Neural progenitor cell (in vitro differentiated cells): ENCODE measurements at regions not wholly inside any gene's neighbourhood (a gene's known extent, or its start where the extent isn't known, plus 50 kb on each side); places are given as distances from the start of the nearest gene placed in this dataset.

Experiments
- EZH2 ChIP-seq: fragments of 200-600 bp; sonication (generic); IDR thresholded peaks from 2 replicates; pipeline ENCODE4 v1.6.1; 2017; ENCODE audit warnings: antibody characterized with exemption, mild to moderate bottlenecking, moderate library complexity
- EZH2phosphoT487 ChIP-seq: fragments of 200-600 bp; sonication (generic); IDR thresholded peaks from 2 replicates; pipeline ENCODE4 v1.6.1; 2017; ENCODE audit warnings: antibody characterized with exemption
- TF ChIP-seq, protein P1 (sequence below): fragments of 200-600 bp; sonication (generic); IDR thresholded peaks from 2 replicates; pipeline ENCODE4 v1.5.1; 2017; ENCODE audit warnings: antibody characterized with exemption, mild to moderate bottlenecking

DNA sequence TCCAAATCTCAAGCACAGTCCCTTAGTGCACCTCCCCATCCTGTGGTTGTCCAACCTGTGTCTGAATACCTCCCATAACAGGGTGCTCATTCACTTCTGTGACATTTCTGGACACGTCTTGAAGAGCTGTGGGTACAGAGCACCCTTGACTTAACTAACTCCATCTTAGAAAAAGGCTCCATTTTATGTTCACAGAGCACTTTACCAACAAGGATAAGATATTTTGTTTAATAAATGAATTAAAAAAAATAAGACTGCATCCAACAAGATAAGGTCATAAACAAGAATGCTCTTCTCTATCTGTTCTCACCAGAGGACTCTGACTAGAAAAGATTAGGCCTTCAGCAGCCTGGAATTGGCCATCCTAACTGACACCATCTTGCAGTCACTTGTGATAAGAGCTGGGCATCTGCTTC, 335.2 kb upstream of the ZNF32 start:
- TF ChIP-seq, protein P1, sequence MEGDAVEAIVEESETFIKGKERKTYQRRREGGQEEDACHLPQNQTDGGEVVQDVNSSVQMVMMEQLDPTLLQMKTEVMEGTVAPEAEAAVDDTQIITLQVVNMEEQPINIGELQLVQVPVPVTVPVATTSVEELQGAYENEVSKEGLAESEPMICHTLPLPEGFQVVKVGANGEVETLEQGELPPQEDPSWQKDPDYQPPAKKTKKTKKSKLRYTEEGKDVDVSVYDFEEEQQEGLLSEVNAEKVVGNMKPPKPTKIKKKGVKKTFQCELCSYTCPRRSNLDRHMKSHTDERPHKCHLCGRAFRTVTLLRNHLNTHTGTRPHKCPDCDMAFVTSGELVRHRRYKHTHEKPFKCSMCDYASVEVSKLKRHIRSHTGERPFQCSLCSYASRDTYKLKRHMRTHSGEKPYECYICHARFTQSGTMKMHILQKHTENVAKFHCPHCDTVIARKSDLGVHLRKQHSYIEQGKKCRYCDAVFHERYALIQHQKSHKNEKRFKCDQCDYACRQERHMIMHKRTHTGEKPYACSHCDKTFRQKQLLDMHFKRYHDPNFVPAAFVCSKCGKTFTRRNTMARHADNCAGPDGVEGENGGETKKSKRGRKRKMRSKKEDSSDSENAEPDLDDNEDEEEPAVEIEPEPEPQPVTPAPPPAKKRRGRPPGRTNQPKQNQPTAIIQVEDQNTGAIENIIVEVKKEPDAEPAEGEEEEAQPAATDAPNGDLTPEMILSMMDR = no peak
- TF ChIP-seq EZH2 (no peak), EZH2phosphoT487 (no peak)
